NT2/D1 (cell line): ENCODE measurements at regions not wholly inside any gene's neighbourhood (a gene's known extent, or its start where the extent isn't known, plus 50 kb on each side); places are given as distances from the start of the nearest gene placed in this dataset.

ENCODE experiments used
- YY1 ChIP-seq: IDR thresholded peaks from 2 replicates; pipeline ENCODE4 v1.6.1; 2011; ENCODE audit not compliant: insufficient read length, insufficient read depth
- ZNF274 ChIP-seq: IDR thresholded peaks from 2 replicates; pipeline ENCODE4 v1.6.1; 2011; ENCODE audit warnings: mild to moderate bottlenecking, low read depth, low read length

GRCh38 chr10:108592956-108593355 is 1330.4 kb downstream of the XPNPEP1 start:
- TF ChIP-seq ZNF274 (no peak), YY1 (no peak)
